Inflammatory macrophage treated with lipopolysaccharide for 4 hours (primary cell): ENCODE measurements at regions not wholly inside any gene's neighbourhood (a gene's known extent, or its start where the extent isn't known, plus 50 kb on each side); places are given as distances from the start of the nearest gene placed in this dataset.

Source experiments
- DNase-seq: peaks from one replicate; pipeline ENCODE4 v3.0.0-alpha.2; 2020

DNA sequence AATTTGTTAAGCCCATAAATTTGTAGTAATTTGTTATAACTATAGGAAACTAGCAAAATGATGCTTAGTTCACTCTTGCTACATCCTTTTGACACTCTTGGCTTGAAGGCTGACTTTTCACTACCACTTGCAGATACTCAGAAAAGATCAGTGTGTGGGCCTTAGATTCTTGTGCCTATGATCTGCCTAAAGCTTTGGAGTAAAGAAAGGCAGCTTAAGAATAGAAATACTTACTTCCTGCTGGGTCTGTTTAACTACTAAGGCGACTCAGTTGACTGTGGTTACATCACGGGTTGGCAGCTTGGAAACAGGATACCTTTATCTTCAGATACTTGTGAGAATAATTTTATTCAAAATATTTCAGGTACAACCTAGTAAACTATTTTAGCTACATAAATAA lies 201.4 kb upstream of the FMR1 start:
- no peak for DNase-seq

DNA sequence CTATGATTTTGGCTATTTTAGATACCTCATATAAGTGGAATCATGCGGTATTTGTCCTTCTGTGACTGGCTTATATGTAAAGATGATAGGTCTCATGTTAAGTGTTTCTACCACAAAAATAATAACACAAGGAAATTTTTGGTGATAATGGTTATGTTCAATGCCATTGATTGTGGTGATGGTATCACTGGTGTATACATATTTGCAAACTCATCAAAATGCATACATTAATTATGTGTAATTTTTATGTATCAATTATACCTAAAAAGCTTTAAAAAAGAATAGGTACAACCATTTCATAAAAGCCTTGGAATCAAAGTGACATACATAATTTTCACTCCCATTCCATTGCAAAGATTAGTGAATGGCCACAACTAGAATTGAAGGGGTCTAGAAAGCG lies 178.3 kb upstream of the FMR1 start:
- DNase-seq = no peak

DNA sequence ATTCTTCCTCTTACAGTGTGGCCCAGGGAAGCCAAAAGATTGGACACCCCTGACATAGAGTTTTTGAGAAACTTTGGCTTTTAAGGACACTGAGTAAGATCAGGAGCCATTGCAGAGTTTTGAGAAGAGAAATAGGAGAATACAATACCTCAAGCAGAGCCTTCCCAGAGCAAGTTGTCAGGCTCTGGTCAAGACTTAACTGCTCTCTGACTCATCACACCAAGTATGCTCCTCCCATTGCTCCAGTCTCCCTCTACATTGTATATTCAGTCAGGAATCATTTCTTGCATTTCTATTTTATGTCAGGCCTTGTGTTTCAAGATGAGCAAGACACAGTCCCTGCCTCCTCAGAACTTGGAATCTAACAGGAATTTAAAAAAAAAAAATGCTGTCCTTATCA lies 176.4 kb upstream of the FMR1 start:
- no peak for DNase-seq

DNA sequence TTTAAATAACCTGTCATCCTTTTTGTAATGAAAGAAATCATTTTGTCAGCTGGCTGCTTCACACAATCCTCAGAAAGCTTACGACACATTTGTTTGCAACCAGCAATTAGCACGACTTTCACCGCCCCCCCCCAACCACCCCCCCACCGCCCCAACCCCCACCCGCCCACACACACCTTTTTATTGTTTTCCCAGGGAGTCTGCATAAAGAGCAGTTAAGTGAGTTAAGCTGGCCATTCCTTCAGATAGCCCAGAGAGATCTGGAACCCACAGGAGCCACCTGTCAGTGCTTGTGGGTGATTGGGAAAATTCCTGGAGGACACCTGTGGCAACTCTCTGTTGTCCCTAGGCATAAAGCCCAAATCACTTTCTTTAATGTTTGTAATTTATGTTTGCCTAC lies 175.7 kb upstream of the FMR1 start:
- DNase-seq = no peak

DNA sequence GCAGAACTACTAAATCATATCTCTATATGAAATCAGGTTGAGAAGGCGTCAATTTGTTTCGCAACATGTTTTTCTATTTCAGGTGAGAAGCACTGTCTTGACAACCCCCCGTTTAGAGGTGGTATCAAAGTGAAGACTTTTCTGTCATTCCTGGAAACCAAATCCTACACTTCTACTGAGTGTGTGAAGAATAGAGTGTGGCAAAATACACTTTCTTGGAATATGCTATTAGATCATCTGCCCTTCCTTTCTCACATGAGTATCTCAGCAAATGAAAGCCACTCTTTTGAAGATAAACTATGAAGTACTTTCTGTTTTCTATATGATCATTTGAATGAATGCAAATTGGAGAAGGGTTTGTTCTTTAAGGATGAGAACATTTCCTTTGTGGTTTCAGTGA lies 174.0 kb upstream of the FMR1 start:
- no peak for DNase-seq

DNA sequence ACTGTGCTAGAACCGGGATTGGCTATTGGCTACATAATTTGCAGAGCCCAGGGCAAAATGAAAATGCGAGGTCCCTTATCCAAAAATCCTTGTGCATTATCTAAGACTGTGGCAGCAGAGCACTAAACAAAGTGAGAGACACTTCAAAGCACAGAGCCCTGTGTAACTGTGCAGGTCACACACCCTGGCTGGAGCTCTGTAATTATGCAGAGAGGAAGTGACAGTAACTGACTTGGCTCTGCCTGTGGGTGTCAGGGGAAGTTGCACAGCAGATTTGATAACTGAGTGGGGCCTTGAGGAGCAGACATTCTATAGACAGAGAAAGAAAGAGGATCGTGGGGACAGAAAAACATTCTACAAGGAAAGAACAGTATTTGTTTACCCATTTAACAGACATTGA lies 173.5 kb upstream of the FMR1 start:
- DNase-seq = peak; percentile 23

DNA sequence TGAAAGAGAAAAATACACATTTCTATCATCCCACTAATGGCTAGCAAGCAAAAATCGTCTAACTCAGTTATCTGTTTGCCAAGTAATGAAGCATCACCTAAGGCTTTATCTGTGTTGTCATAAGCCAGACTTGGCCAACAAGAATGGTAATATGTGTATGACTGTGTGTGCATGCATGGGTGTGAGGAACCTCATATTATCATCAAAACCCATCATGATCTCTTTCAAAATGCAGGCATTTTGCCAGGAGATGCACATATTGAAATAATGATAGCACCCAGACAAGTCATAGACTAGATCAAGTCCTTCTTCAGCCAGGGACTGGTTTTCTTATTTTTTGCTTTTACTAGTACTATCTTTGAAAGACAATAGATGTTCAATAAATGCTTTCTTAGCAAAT lies 172.5 kb upstream of the FMR1 start:
- DNase-seq = no peak

DNA sequence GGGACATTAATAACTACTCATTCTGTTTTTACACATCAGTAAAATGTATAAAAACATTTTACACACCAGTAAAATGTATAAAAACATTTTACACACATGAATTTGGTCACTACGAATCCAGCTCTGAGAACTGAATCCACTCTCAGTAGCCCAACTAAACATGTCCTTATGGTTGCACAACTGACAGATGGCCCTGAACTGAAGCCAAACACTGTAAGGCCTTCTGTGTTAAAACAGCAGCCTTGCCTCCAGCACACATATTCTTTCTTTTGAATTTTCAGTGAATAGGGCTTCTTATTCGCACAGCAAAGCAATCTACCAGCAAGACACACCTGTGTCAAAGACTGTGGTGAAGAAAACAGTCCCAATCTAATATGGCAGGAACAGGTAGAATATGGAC lies 169.9 kb upstream of the FMR1 start:
- no peak for DNase-seq

DNA sequence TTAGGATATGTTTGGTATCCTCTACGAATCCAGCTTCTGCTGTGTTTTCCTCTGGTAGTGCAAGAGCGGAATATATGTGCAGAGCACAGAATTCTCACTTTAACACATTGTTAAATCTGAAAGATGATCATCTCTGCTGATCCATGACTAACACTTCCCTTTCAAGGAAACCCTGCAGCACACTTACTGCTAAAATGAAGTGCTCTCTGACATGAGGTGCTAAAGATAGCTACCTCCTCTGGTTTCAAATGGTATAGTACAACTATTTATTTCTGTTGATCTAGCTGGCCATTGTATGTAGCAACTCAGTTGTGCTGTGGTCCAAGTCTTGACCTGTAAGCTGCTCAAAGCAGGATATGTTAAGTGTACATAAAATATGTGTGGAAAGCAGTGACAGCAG lies 162.4 kb upstream of the FMR1 start:
- no peak for DNase-seq

DNA sequence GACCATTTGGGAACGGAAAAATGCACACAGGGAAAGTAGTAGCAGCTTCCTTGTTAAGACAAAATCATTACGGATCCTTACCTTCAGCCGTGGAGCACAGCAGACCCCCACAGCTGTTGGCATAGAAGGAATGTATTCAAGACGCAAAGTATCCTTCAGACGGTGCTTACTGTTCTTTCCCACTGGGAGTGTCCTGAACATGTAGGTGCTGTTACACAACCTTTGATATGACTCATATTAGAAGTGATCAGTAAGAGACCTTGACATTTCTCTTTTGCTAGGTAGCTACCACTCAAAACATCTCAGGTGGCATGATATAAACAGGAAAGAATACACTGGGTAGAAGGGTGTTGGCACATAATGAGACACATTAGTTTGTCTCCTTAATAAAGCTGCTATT lies 154.0 kb upstream of the FMR1 start:
- no peak for DNase-seq

DNA sequence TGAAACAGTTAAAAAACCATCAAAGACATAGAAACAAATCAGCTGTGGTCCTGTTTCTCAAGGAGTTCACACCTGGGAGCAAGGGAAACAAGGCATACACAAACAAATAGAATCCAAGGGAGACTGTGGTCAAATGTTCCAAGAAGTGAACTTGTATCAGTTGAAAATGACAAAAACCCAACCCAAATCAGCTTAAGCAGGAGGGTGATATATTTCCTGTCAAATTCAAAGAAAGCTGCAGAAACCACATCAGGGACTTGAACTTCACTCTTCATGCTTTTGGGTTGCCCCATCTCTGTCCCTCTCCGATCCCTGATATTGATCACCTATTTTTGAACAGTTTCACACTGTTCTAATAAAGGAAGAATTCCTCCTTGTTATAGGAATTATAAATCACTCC lies 148.6 kb upstream of the FMR1 start:
- no peak for DNase-seq

DNA sequence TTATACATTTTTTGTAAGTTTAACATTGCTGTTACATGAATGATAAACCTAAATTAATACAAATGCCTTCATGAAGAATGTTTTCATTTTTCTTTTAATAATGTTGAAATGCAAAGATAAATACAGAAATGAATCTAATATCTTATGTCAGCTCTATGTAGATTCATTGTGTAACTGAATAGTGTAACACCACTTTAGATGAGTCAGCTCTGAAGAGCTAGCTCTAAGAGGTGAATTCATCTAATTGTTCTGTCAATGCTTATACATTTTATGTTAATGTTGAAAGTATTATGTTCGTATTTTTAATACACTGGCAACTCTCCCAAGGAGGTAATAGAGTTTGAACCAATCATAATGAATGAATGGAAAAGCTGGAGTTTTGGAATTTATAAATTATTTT lies 146.9 kb upstream of the FMR1 start:
- DNase-seq = no peak

DNA sequence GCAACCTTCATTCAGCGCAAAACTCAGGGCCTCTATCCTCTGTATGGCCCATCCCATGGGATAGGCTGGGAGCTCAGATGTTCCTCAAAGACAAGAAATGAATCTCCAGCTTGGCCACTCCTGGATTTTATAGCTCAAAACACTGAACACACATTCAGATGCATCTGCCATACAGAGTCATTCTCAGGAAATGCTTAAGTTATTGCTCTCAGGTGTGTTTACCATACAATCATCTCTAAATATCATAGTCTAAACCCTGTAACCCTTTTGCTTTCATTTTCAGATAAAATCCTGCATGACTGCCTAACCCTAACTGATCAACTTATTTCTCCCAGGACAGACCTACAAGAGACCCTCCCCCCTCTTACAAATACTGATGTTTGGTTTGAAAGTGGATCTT lies 140.9 kb upstream of the FMR1 start:
- DNase-seq = no peak

DNA sequence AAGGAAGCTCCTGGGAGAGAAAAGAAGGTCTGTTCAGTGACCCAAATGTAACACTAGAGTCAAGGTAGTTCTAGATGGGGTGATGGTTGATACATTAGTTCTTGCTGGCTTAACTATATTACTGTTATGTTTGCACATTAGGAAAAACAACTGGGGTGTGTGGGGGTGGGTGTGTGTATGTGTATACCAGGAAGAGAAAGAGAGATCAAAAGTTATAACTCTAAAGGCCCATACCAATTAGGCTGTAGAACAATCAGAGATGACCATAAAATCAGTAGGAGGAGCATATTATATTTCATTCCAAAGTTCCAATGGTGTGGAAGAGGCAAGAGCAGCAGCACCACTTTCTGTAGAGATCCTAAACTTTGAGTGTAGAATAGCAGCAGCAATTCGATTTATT lies 134.7 kb upstream of the FMR1 start:
- no peak for DNase-seq

DNA sequence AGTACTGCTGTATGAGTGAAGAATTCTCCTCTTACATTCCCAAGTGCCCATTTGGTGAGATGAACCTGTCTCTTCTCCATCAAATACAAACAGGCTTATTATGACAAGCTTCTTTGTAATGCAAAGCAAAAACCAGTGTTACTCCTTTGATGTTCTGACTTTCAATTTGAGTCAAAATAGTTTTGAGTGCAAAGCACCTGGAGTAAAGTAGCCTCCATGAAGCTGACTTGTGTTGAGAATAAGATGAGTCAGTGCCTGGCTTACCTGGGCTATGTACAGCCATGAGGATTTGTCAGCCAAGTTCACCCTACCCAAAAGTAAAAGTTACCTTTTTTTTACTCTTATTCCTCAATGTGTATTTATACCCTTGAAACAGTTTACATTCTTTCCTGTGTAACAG lies 132.5 kb upstream of the FMR1 start:
- no peak for DNase-seq

DNA sequence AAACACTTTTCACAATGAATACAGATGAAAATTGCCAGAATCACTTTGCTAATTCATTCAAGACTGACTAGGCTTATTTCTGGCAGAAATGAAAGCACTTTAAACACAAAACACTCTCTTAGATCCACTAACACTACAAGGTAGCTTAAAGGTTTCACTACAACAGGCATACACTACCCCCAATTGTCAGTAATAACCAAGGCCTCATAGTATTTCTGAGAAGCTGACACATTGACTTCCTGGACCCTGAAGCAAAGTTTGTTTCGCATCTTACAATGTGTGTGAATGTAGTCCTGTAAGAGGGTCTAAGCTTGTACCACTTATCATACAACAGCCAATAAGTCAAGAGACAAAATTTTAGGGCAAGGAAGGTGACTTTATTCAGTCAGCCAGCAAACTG lies 129.9 kb upstream of the FMR1 start:
- no peak for DNase-seq

DNA sequence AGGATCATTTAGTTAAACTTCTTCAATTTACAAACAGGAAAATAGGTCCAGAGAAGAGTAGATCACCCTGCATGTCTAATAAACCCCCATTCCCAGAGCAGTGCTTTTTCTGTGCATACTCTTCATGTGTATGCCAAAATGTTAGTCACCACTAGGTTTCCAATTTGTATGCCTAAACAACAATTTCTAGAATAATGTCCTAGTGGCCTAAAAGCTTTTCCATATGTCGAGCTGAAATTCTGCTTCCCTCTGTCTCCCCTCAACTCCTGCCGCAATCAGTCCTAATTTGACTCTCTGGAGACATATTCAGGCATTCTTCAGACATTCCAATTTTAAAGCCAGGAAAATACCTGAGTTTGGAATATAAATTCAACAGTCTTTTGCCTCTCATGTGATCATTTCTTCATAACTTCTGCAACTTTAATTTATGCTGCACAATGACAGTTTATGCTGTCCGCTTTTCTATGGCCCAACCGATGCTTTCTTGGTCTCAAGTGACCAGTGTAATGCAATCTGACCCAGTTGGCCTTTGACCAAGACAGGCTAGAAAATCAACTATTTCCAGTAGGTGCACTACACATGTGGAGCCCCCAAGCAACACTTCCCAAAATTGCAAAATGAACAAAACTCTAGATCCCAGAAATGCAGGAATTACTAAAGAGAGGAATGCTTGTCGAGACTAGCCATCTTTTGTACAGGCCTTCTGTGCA lies 122.9 kb upstream of the FMR1 start:
- DNase-seq = no peak

DNA sequence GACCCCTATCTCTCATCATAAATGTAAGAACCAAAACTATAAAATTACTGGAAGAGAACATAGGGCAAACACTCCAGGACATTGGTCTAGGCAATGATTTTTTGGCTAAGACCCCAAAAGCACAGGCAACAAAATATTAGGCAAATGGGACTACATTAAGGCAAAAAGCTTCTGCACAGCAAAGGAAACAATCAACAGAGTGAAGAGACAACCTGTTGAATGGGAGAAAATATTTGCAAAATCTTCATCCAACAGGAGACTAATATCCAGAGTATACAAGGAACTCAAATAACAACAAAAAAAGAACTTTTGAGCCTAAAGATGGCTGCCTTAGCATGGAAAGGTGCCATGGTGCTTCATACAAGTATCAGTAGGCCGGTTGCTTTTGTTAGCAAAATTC lies 111.1 kb upstream of the FMR1 start:
- no peak for DNase-seq

DNA sequence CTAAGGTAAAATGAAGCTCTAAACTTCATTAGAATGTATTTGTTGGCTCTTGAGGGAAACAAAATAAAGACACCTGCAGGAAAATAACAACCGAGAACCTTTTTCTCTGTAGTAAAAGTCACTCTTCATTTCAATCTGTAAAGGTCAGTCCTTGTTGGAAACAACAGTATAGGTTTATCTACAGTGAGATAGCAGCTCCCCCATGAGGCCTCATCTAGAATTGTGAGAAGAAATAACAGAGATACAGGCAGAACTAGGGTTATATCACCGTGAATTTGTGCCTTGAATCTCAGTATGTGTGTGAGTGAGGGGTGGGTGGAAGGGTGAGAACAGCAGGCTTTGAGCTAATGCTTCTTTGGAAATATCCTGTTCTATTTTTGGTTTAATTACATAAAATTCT lies 107.8 kb upstream of the FMR1 start:
- DNase-seq = peak; percentile 19

DNA sequence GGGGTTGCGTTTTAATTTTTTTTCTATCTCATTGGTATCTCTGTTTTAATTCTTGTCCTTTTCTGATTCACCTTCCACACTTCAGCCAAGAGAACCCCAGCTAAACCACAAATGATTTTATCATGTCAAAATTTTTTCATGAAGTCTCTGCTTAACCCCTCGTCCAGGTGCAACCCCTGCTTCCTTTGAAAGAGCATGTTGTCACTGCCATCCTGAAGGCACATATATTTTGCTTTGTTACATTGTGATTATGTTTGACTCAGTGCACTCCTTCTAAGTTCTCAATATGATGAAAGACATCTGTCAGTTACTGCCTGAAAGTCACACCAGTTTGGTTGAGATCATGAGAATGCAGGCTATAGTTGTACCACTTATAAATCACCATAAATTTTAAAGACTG lies 99.9 kb upstream of the FMR1 start:
- no peak for DNase-seq

DNA sequence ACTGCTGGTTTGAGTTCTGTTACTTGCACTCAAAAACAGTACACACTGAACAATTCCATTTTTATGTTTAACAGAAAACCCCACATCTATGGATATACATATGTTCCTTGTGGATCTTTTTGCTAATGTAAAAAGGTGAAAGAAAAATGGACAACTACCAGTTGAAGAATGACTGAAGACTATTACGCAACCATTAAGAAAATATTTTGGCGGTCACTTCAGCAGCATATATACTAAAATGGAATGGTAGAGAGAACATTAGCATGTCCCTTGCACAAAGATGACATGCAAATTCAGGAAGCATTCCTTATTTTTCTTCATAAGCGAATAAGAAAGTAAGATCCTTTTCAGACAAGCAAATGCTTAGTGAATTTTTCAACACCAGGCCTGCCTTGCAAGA lies 84.6 kb upstream of the FMR1 start:
- DNase-seq = no peak

DNA sequence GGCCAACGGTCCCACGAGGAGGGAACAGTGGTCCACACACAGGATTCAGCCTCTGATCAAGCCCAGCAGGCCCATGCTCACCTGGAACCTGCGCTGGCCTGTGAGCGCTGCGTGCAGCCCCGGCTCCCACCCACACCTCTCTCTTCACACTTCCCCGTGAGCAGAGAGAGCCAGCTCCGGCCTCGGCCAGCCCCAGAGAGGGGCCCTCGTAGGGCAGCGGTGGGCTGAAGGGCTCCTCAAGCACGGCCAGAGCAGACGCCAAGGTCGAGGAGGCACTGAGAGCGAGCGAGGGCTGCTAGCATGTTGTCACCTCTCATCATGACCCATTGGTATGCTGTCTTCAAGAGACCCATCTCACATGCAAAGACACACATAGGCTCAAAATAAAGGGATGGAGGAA lies 83.0 kb upstream of the FMR1 start:
- DNase-seq = no peak

DNA sequence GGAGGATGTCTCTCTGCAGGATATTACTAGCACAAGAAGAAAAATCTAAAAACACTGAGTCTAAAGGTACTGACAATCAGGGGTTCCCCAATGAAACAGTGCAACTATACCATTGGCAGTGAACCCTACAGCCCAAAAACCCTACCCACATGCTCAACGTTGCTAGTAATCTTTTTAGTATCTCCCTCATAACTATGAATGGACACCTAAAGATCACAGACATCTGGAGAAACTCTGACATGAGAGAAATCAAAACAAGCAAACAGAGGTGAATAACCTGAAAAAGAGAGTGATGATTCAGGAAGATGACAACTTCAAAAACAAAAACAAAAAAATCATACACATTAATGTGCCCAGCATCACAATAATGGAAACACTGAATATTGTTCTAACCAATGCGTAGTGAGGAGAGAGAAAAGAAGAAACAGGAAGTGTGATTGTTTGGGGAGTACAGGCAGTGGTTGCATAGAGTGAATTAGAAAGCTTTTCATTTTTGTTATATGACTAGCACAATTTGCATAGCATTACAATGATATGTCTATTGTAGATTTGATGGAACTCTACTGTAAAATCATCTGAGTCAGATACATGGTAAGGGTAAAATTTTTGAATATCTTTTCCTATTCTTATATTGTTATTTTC lies 78.9 kb upstream of the FMR1 start:
- DNase-seq = no peak

DNA sequence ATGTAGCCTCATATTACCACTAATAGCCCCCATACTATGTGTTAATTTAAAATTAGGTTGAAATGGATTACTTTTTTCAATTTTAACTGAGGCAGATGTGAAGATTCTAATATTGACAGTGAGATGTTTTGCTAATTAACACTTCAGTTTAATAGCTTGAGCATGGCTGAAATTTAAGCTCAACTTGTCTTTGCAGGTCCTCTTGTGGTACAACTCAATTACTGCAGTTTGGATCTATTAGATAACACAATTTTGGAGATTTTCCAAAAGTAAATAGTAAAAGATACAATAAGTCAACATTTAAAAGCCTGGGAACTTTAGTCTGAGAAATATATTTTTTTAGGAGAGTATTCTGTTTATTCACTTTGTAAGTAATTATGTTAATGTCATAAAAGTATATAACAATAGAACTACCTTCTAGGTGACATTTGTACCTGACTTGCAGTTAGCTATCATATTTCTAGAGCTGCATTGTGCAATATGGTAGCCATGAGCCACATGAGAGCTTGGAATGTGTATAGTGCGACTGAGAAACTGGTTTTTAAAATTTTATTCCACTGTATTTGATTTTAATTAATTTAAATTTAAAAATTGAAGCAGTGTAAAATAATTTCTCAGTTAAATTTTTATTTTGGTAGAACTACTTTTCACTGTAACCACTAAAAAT lies 73.1 kb upstream of the FMR1 start:
- DNase-seq = no peak

DNA sequence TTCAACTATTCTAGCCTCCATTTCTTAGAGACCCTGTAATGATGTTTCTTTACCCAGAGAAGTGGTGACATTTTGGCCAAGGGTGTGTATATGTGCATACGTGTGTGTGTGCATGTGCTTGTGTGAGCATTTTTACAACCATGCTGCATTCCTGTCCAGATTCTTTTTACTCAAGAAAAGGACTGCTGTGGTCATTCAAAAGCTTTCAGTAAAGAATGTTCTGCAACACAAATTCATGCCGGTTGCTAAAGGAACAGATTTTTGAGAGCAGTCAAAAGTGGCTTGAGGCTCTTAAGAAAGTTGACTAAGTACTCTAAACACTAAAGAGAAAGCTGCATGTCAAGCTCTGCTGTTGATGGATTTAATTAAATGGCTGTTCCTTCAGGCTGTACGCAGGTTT lies 65.0 kb upstream of the FMR1 start:
- DNase-seq = no peak
